NCI-H2081 treated with DMSO at 0.1 percent for 48 hours (cell line): ENCODE measurements at regions not wholly inside any gene's neighbourhood (a gene's known extent, or its start where the extent isn't known, plus 50 kb on each side); places are given as distances from the start of the nearest gene placed in this dataset.

Experiments used
- DNase-seq: peaks from one replicate; lab custom pipeline; 2025; lab: John Stamatoyannopoulos, UW

DNA sequence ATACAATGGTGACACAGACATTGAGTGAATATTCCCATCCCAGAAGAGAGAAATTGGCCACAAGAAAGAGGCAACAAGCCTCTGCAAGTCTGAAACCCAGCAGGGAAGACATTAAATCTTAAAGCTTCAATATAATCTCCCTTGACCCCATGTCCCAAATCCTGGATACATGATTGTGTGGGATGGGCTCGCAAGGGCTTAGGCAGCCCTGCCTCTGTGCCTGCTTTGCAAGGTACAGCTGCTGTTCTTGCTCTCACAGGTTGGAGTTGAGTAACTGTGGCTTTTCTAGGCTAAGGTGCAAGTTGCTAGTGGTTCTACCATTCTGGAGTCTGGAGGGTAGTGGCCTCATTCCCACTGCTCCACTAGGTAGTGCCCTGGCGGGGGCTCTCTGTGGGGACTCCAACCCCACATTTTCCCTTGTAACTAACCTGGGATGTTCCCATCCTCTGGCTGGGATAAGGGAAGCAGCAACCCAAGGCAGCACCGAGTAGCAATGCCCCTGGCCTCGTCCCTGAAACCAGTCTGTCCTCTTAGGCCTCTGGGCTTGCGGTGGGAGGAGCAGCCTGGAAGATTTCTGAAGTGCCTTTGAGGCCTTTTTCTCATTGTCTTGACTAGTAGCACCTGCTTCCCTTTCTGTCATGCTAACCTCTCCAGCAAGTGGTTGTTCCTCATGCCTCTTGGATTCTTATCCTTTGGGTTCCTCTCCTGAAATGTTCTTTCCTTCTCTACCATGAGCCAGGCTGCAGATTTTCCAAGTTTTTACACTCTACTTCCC lies 90.0 kb downstream of the FAM174B start:
- DNase-seq, result no peak

- no peak for DNase-seq
These were observed 93.8 kb downstream of the FAM174B start for GRCh38 chr15:92561754-92562153.

GRCh38 chr15:92553317-92553716 lies 102.3 kb downstream of the FAM174B start:
- DNase-seq, result no peak

DNA sequence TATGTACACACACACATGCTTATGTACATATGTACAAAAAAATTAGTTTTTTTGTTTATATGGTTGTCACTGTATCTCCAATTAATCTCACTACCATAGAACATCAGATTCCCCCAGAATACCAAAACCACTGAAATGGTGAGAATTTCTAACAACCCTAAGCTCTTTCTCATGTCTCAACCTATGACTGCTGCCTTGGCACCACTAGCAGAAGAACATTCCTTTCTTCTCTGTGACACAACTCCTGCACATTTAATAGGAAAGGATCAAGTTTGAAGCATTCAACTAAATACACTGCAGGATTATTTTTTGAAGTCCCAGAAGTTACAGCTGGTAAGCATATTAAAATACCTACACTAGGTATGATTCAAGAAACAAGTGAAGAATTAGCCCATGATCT lies 109.6 kb downstream of the FAM174B start:
- DNase-seq, result no peak

DNA sequence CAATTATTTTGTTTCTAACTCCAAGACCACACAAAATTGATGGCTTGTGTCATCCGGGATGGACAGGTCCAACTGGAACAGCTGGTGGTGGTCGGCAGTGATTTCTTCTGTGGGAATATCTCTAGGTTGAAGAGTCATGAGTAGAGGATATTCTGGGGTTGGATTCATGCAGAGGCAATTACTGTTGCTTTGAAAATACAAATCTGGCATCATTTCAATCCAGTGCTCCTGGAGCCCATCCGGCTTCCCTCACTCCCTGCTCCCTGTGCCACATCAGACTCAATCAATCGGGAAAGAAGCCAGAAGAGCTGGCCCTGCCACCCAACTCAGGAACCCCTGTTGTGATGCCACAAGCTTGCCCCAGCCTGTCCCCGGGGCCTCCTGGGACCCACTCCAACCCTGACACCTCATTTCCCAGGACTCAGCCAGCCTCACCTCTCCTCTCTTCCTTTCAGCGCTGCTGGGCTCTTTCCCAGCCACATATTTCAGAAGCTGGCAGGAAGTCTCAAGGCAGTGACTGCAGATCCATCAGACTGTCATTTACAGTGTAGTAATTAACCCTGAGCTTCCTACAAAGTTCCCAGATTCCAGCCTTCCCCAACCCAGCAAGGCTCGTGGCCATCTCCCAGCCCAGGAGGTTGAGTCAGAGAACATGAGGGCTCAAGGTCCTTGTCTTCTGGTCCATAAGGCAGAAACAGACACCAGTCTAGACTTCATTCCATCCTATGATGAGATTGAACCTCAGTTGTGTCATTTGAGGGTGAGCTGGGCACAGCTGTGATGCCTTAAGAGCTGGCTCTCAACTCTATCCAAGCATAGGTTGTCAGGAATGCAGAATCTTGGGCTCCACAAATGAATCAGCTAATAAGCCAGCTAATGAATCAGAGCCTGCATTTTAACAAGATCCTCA lies 114.0 kb downstream of the FAM174B start:
- no peak for DNase-seq

DNA sequence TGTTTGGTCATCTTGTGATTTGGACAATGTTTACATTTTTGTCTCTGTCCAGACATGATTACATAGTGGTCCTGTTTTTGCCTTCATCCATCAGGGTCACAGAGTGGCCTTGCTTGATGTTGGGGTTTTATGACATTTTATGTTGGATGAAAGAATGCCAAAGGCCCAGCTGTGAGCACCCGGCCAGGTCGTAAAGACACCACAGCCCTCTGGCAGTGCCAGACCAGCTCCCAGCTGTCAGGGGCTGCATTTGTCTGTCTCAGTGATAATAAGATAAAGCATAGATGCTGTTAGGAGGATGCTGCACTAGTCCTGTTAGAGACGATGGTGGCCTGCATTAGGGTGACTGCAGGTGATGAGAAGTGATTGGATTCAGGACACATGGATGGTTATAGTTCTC lies 117.5 kb downstream of the FAM174B start:
- no peak for DNase-seq

- no peak for DNase-seq
These were observed 122.3 kb downstream of the FAM174B start for GRCh38 chr15:92533298-92533697.

- no peak for DNase-seq
These were observed 124.2 kb downstream of the FAM174B start for GRCh38 chr15:92531406-92531805.

GRCh38 chr15:92528736-92529135 lies 126.8 kb downstream of the FAM174B start:
- DNase-seq, result no peak

DNA sequence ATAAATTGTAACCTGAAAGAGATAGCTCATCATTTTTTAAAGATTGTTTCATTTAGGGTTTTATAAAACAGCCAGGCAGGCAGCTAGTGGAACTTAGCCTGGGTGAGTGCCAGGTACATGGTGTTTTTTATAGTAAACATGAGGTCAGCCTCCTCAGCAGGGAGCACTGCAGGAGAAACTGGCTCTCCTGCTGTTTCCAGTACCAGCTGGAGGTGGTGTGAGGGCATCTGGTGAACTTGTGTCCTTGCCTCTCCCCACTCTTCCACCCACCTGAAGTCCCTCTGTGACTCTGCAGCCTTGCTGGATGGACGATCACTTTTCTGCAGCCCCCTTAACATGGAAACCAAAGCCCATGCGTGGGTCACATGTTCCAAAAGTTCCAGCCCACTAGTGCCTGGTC lies 128.4 kb downstream of the FAM174B start:
- no peak for DNase-seq

- DNase-seq, result no peak
These were observed 129.8 kb downstream of the FAM174B start for GRCh38 chr15:92525758-92526245.

DNA sequence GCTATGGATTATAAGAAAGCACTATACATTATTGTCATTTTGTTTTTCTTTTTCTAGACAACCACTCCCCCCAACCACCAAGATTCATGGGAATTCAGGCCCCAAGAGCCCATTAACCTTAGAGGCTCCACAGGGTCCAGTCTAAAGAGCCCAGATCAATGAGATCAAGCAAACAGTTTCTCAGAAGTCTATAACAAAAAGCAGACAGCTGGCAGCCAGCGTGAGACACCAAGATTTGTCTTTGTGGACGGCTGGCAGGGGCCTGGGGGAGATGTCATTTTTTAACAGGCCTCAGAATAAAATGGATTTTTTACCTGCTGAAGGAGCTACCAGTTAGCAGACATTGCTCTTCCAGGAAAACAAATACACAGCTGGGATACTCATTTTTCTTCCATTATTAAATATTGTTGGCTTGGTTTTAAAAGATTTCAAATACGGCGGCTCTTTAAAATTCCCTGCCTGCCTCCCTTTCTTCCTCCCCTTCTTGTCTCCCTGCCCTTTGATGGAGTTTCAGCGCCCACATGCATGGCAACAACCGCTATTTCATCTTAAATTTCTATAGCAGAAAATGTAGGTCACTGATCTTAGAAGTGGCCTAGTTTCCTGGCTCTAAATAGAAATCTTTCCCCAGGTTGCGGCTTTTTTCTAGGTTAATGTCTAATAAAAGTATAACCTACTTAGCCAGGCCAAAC lies 130.6 kb downstream of the FAM174B start:
- DNase-seq, result no peak

DNA sequence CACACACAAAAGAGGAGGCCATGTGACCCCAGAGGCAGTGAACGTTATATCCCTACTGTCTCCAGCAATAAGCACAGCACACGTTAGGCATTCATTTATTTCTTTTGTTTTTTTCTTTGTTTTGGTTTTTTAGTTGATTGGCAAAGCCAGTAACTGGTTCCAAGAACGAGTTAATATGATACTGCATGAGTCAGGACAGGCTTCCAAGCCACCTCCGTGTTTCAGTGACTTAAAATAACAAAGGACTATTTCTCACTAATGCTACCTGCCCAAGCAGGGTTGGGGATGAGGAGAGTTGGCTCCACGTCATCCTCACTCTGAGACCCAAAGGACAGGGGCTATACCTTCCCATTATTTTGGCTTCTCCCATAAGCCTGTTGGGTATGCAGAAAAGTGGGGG lies 130.5 kb downstream of the ST8SIA2 start:
- DNase-seq, result no peak

- DNase-seq, result no peak
These were observed 129.5 kb downstream of the ST8SIA2 start for GRCh38 chr15:92523176-92523575.

DNA sequence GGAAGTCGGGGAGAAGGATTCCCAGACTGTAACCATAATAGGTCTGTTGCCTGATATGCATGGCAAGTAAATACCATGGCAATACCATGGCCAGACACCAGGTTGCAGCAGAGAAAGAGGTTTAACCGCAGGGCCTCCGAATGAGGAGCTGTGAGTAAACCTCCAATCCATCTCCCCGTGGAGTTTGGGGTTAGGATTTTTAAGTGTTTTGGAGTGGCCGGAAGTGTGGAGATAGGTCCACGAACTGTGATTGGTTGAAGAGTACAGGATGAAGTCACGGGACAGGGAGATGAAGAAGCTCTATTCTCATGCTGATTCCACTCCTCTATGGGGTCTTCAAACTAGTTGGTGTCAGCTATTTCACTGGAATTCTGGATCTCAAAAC lies 127.9 kb downstream of the ST8SIA2 start:
- DNase-seq, result peak; percentile 21

GRCh38 chr15:92520914-92521623 lies 127.4 kb downstream of the ST8SIA2 start:
- no peak for DNase-seq

DNA sequence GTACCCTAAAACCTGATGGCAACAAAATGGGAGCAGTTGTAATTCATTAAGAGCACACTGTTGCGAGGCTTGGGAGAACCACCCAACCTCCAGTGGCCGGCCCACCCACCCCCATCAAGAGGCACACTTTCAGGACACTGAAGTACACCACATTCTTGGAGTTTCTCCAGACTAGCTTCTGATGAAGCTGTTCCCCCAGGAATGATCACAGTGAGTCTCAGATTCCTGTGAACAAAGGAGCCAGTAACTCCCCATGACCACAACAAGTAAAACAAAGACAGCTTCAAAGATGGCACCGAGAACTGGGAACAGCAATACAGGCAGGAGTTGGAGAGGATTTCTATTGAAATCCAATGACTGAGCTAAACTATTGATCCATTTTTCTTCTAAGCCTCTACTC lies 126.0 kb downstream of the ST8SIA2 start:
- no peak for DNase-seq
